CD4-positive, alpha-beta T cell treated with Interleukin-17A for 4 hours (primary cell): ENCODE measurements at regions not wholly inside any gene's neighbourhood (a gene's known extent, or its start where the extent isn't known, plus 50 kb on each side); places are given as distances from the start of the nearest gene placed in this dataset.

ENCODE experiments used
- DNase-seq: peaks from one replicate; pipeline ENCODE4 v3.0.0-alpha.2; 2020; ENCODE audit warnings: mixed read lengths

- no peak for DNase-seq
These were observed 75.4 kb upstream of the LRATD1 start for GRCh38 chr2:14557111-14557510.

GRCh38 chr2:14557916-14558315, 74.6 kb upstream of the LRATD1 start:
- DNase-seq: no peak

- DNase-seq: no peak
These were observed 74.1 kb upstream of the LRATD1 start for GRCh38 chr2:14558335-14558919.

- DNase-seq: no peak
These were observed 71.8 kb upstream of the LRATD1 start for GRCh38 chr2:14560716-14561115.

- DNase-seq: no peak
These were observed 69.2 kb upstream of the LRATD1 start for GRCh38 chr2:14563324-14563723.

- DNase-seq: no peak
These were observed 66.9 kb upstream of the LRATD1 start for GRCh38 chr2:14565666-14566065.

GRCh38 chr2:14567561-14567960, 65.0 kb upstream of the LRATD1 start:
- DNase-seq: no peak

GRCh38 chr2:14569294-14569693, 63.2 kb upstream of the LRATD1 start:
- DNase-seq: no peak

- DNase-seq: no peak
These were observed 59.9 kb upstream of the LRATD1 start for GRCh38 chr2:14572633-14573032.

- no peak for DNase-seq
These were observed 54.7 kb upstream of the LRATD1 start for GRCh38 chr2:14577843-14578242.
